Sigmoid colon (tissue), 6 donors: ENCODE measurements at regions not wholly inside any gene's neighbourhood (a gene's known extent, or its start where the extent isn't known, plus 50 kb on each side); places are given as distances from the start of the nearest gene placed in this dataset.

ENCODE experiments used
- DNase-seq: peaks from one replicate; pipeline ENCODE4 v3.0.0-alpha.2; 2019
- H3K27ac ChIP-seq, 4 donors: fragments of 200-600 bp; sonication (generic); one replicate each; pipeline ENCODE4 v1.5.1; 2016 to 2019; ENCODE audit warnings: mild to moderate bottlenecking in 1 of 4
- H3K27me3 ChIP-seq, 3 donors: fragments of 200-600 bp; sonication (generic); one replicate each; pipeline ENCODE4 v1.5.1; 2019; ENCODE audit warnings: mild to moderate bottlenecking in 1 of 3
- H3K36me3 ChIP-seq, 4 donors: fragments of 200-600 bp; sonication (generic); one replicate each; pipeline ENCODE4 v1.5.1; 2016 to 2019
- H3K4me1 ChIP-seq, 4 donors: fragments of 200-600 bp; sonication (generic); one replicate each; pipeline ENCODE4 v1.5.1; 2017 to 2019
- H3K4me3 ChIP-seq, 4 donors: fragments of 200-600 bp; sonication (generic); one replicate each; pipeline ENCODE4 v1.5.1; 2017 to 2019; ENCODE audit warnings: mild to moderate bottlenecking in 2 of 4, moderate library complexity in 1 of 4
- H3K9me3 ChIP-seq, 4 donors: fragments of 200-600 bp in 3 of 4; sonication (generic) in 3 of 4; one replicate each; pipeline versions ENCODE4 v1.5.1 to v1.6.1; 2013 to 2019
- CTCF ChIP-seq, 4 experiments: fragments of 450-650 bp in 3 of 4; fragments of 200-600 bp in 1 of 4; IDR thresholded peaks; one replicate each; pipeline ENCODE4 v1.5.1; 2016 to 2019; ENCODE audit warnings: antibody characterized with exemption in 4 of 4, mild to moderate bottlenecking in 3 of 4, moderate library complexity in 2 of 4
- EP300 ChIP-seq, 4 donors: sonication (generic); formaldehyde crosslinking; IDR thresholded peaks; one replicate each; pipeline ENCODE4 v1.6.1; 2017; ENCODE audit warnings: antibody characterized with exemption in 4 of 4
- POLR2A ChIP-seq, 2 donors: fragments of 450-650 bp; IDR thresholded peaks; one replicate each; pipeline ENCODE4 v1.6.1; 2016; ENCODE audit warnings: antibody characterized with exemption in 2 of 2, mild to moderate bottlenecking in 2 of 2, moderate library complexity in 2 of 2
- POLR2AphosphoS5 ChIP-seq, 4 donors: sonication (generic); formaldehyde crosslinking; IDR thresholded peaks; one replicate each; pipeline ENCODE4 v1.6.1; 2017; ENCODE audit warnings: antibody characterized with exemption in 4 of 4
- WGBS, 2 donors: extraction: QIAGEN DNeasy Blood & Tissue Kit; methylation state at CpG; one replicate each; pipeline ENCODE4 v1.1.7; 2013; 5-methylcytosine and 5-hydroxymethylcytosine counted together
- intact Hi-C: fragments of 100-400 bp; cut with DNase I; formaldehyde crosslinking; loops from one replicate; pipeline ENCODE4 v1.15.1; 2023
- donor health status: healthy with polysubstance abuse.
- donor health status: healthy.

GRCh38 chr12:93219947-93220346, 157.8 kb upstream of the NUDT4 start:
- TF ChIP-seq POLR2A (IDR thresholded peaks at IDR 0.05), result no peak
- TF ChIP-seq EP300 (IDR thresholded peaks at IDR 0.05), result no peak
- H3K4me3 ChIP-seq, result no peak overlapping the region
- intact Hi-C loops, result no loop called here
- H3K9me3 ChIP-seq, result peaks cover 0 to 4% (median 0%) of the 10 kb centered on the region in 4 donors
- H3K27ac ChIP-seq, result no peak overlapping the region
- no peaks in the 10 kb centered on the region for H3K36me3 ChIP-seq
- peaks cover 0 to 15% (median 11%) of the 10 kb centered on the region in 4 donors for H3K4me1 ChIP-seq
- H3K27me3 ChIP-seq, result no peaks in the 10 kb centered on the region
- DNase-seq, result no peak
- 70 to 87% methylated on average over 2 of the region's 2 CpGs for WGBS, 2 donors

GRCh38 chr12:93221841-93222240, 155.9 kb upstream of the NUDT4 start:
- H3K27me3 ChIP-seq, result no peaks in the 10 kb centered on the region
- TF ChIP-seq POLR2AphosphoS5 (IDR thresholded peaks at IDR 0.05) (no peak), EP300 (IDR thresholded peaks at IDR 0.05) (no peak), CTCF (IDR thresholded peaks at IDR 0.05) (no peak), POLR2A (IDR thresholded peaks at IDR 0.05) (no peak)
- H3K4me1 ChIP-seq, result peaks cover 0 to 15% (median 11%) of the 10 kb centered on the region in 4 donors
- intact Hi-C loops, result no loop called here
- H3K9me3 ChIP-seq, result peaks cover 0 to 4% (median 0%) of the 10 kb centered on the region in 4 donors
- no peaks in the 10 kb centered on the region for H3K36me3 ChIP-seq
- H3K27ac ChIP-seq, result no peak overlapping the region
- DNase-seq, result no peak
- H3K4me3 ChIP-seq, result no peak overlapping the region

GRCh38 chr12:93223440-93224426, 154.0 kb upstream of the NUDT4 start:
- Histone ChIP-seq H3K27me3 (no peaks in the 10 kb centered on the region), H3K4me3 (no peak overlapping the region), H3K36me3 (no peaks in the 10 kb centered on the region), H3K27ac (peak overlapping the region in 2 of 4 donors; percentile 23 to 35), H3K4me1 (peaks cover 0 to 15% (median 11%) of the 10 kb centered on the region in 4 donors), H3K9me3 (peaks cover 0 to 4% (median 1%) of the 10 kb centered on the region in 4 donors)
- intact Hi-C loops, result no loop called here
- peak in 1 of 4 donors; percentile 40 for TF ChIP-seq POLR2AphosphoS5 (IDR thresholded peaks at IDR 0.05)
- TF ChIP-seq CTCF (IDR thresholded peaks at IDR 0.05), result no peak
- TF ChIP-seq POLR2A (IDR thresholded peaks at IDR 0.05), result no peak
- no peak for TF ChIP-seq EP300 (IDR thresholded peaks at IDR 0.05)
- 25 to 51% methylated on average over 5 of the region's 5 CpGs for WGBS, 2 donors
- DNase-seq, result no peak

GRCh38 chr12:93225094-93225493, 152.6 kb upstream of the NUDT4 start:
- Histone ChIP-seq H3K27ac (no peak overlapping the region), H3K36me3 (no peaks in the 10 kb centered on the region), H3K9me3 (peaks cover 0 to 4% (median 1%) of the 10 kb centered on the region in 4 donors), H3K4me3 (no peak overlapping the region), H3K4me1 (peaks cover 0 to 15% (median 11%) of the 10 kb centered on the region in 4 donors), H3K27me3 (no peaks in the 10 kb centered on the region)
- intact Hi-C loops, result no loop called here
- WGBS, 2 donors, result 37 to 84% methylated on average over 2 of the region's 2 CpGs
- TF ChIP-seq POLR2AphosphoS5 (IDR thresholded peaks at IDR 0.05), result no peak
- TF ChIP-seq CTCF (IDR thresholded peaks at IDR 0.05), result no peak
- no peak for TF ChIP-seq POLR2A (IDR thresholded peaks at IDR 0.05)
- TF ChIP-seq EP300 (IDR thresholded peaks at IDR 0.05), result no peak
- no peak for DNase-seq

- Histone ChIP-seq H3K4me3 (no peak overlapping the region), H3K9me3 (peaks cover 0 to 4% (median 1%) of the 10 kb centered on the region in 4 donors), H3K27ac (no peak overlapping the region), H3K4me1 (peaks cover 0 to 15% (median 11%) of the 10 kb centered on the region in 4 donors), H3K36me3 (no peaks in the 10 kb centered on the region), H3K27me3 (no peaks in the 10 kb centered on the region)
- intact Hi-C loops, result no loop called here
- TF ChIP-seq EP300 (IDR thresholded peaks at IDR 0.05), result no peak
- no peak for TF ChIP-seq POLR2A (IDR thresholded peaks at IDR 0.05)
- no peak for TF ChIP-seq POLR2AphosphoS5 (IDR thresholded peaks at IDR 0.05)
- TF ChIP-seq CTCF (IDR thresholded peaks at IDR 0.05), result no peak
- no peak for DNase-seq
Observed at GRCh38 chr12:93226361-93226760, 151.4 kb upstream of the NUDT4 start.
